Vagina (tissue), 2 donors: ENCODE measurements at regions not wholly inside any gene's neighbourhood (a gene's known extent, or its start where the extent isn't known, plus 50 kb on each side); places are given as distances from the start of the nearest gene placed in this dataset.

Source experiments
- POLR2A ChIP-seq, 2 donors: fragments of 450-650 bp; IDR thresholded peaks; one replicate each; pipeline ENCODE4 v1.6.1; 2017; ENCODE audit warnings: antibody characterized with exemption in 2 of 2, mild to moderate bottlenecking in 2 of 2, moderate library complexity in 2 of 2
- TF ChIP-seq, protein P1 (sequence below), 3 experiments: fragments of 450-650 bp in 2 of 3; fragments of 200-600 bp in 1 of 3; sonication (generic) in 1 of 3; IDR thresholded peaks; one replicate each; pipeline ENCODE4 v1.5.1; 2017 to 2019; ENCODE audit warnings: antibody characterized with exemption in 3 of 3, mild to moderate bottlenecking in 2 of 3, moderate library complexity in 2 of 3

DNA sequence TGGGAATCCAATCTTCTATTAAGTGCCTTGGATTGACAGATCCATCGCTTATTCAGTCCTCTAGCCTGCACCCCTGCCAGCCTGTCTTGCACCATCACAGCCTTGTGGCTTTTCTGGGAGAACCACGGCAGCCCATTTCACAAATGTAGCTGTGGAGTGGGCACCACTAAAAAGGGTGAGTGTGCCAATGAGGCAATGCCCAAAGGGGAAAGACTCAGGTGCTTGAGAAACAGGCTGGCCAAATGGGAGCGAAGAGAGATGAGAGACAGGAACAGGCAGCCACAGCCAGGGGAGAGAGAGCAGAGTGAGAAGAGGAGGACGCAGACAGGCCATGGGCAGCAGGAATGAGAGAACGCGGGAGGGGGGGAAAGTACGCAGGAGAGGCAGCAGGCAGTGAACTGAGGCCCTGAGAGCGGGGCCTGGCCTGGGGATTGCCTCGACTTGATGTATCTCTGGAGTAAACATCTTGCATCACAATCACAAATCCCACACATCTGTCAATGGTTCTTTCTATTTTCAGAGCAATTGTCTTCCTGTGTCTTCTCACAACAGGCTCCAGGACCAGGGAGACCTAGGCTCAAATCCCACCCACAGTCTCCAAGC, 173.1 kb downstream of the SYK start:
- TF ChIP-seq, protein P1, sequence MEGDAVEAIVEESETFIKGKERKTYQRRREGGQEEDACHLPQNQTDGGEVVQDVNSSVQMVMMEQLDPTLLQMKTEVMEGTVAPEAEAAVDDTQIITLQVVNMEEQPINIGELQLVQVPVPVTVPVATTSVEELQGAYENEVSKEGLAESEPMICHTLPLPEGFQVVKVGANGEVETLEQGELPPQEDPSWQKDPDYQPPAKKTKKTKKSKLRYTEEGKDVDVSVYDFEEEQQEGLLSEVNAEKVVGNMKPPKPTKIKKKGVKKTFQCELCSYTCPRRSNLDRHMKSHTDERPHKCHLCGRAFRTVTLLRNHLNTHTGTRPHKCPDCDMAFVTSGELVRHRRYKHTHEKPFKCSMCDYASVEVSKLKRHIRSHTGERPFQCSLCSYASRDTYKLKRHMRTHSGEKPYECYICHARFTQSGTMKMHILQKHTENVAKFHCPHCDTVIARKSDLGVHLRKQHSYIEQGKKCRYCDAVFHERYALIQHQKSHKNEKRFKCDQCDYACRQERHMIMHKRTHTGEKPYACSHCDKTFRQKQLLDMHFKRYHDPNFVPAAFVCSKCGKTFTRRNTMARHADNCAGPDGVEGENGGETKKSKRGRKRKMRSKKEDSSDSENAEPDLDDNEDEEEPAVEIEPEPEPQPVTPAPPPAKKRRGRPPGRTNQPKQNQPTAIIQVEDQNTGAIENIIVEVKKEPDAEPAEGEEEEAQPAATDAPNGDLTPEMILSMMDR (IDR thresholded peaks at IDR 0.05) = no peak
- TF ChIP-seq POLR2A (IDR thresholded peaks at IDR 0.05) = no peak
